Prostate gland (tissue), 2 donors: ENCODE measurements at regions not wholly inside any gene's neighbourhood (a gene's known extent, or its start where the extent isn't known, plus 50 kb on each side); places are given as distances from the start of the nearest gene placed in this dataset.

Experiments used
- POLR2AphosphoS5 ChIP-seq: sonication (generic); formaldehyde crosslinking; IDR thresholded peaks from one replicate; pipeline ENCODE4 v1.6.1; 2017; ENCODE audit warnings: antibody characterized with exemption
- TF ChIP-seq, protein P1 (sequence below), 4 experiments: fragments of 200-600 bp in 2 of 4; fragments of 450-650 bp in 2 of 4; sonication (generic) in 2 of 4; IDR thresholded peaks; 1 replicate in 3 of 4; 2 replicates in 1 of 4; pipeline ENCODE4 v1.5.1; 2016 to 2019; ENCODE audit warnings: antibody characterized with exemption in 4 of 4, mild to moderate bottlenecking in 2 of 4, moderate library complexity in 2 of 4

DNA sequence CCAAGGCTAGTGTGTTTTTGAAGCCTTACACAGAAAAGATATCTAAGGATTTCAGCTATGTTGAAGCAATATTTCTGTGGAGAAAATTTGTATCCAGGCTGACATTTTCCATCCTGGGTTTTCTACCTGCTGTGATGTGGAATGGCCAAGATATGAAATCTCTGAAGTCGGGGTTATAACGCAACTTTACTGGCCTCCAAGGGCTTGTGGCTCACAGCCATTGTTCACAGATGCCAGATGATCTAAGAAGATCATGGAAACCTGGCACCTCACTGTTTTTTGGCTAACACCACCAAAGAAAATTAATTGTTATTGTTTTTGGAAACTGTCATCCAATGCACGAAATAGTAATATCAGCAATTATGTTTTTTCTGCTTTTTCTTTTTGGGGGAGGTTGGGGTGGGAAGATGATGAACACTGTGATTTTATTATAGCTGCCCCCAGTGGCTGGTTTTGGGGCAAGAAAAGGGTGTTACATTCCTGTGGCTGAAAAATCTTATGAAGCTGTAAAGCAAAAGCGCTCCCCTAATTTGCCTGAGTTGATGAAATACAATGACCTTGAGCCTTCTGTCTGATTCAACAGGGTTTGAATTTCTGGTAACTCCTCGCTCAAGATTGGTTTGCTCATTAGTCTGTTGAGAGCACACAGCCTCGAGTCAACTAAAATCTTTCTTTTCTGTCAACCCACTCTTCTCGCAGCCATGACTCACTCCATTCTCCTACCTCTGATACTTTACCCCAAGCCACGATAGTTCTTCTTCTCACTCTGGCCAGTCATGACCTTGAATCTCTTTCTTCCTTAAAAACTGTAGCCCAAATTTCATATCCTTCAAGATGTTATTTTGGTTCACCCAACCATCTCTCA, 236.7 kb downstream of the PAX1 start:
- TF ChIP-seq, protein P1, sequence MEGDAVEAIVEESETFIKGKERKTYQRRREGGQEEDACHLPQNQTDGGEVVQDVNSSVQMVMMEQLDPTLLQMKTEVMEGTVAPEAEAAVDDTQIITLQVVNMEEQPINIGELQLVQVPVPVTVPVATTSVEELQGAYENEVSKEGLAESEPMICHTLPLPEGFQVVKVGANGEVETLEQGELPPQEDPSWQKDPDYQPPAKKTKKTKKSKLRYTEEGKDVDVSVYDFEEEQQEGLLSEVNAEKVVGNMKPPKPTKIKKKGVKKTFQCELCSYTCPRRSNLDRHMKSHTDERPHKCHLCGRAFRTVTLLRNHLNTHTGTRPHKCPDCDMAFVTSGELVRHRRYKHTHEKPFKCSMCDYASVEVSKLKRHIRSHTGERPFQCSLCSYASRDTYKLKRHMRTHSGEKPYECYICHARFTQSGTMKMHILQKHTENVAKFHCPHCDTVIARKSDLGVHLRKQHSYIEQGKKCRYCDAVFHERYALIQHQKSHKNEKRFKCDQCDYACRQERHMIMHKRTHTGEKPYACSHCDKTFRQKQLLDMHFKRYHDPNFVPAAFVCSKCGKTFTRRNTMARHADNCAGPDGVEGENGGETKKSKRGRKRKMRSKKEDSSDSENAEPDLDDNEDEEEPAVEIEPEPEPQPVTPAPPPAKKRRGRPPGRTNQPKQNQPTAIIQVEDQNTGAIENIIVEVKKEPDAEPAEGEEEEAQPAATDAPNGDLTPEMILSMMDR (IDR thresholded peaks at IDR 0.05): no peak
- TF ChIP-seq POLR2AphosphoS5: no peak
